NCI-H1092 (cell line): ENCODE measurements at regions not wholly inside any gene's neighbourhood (a gene's known extent, or its start where the extent isn't known, plus 50 kb on each side); places are given as distances from the start of the nearest gene placed in this dataset.
"Not testable (repeated sequence)": the region's sequence is repeated elsewhere in the genome, so short reads cannot be mapped to it uniquely, and the experiment has no call there.

Experiments used
- DNase-seq: peaks from one replicate; lab custom pipeline; 2025; lab: John Stamatoyannopoulos, UW

- not testable (repeated sequence) for DNase-seq
These were observed 669.7 kb upstream of the CTNND2 start for GRCh38 chr5:12573916-12574297.

GRCh38 chr5:12570688-12571087 is 666.4 kb upstream of the CTNND2 start:
- DNase-seq, result no peak

GRCh38 chr5:12566441-12566840 is 662.2 kb upstream of the CTNND2 start:
- no peak for DNase-seq

GRCh38 chr5:12557012-12557411 is 652.8 kb upstream of the CTNND2 start:
- DNase-seq, result no peak

GRCh38 chr5:12526113-12526512 is 621.9 kb upstream of the CTNND2 start:
- DNase-seq, result no peak

- no peak for DNase-seq
These were observed 617.9 kb upstream of the CTNND2 start for GRCh38 chr5:12522116-12522515.

GRCh38 chr5:12504983-12505382 is 600.7 kb upstream of the CTNND2 start:
- not testable (repeated sequence) for DNase-seq

- DNase-seq, result no peak
These were observed 583.9 kb upstream of the CTNND2 start for GRCh38 chr5:12488161-12488560.

GRCh38 chr5:12480487-12480886 is 576.2 kb upstream of the CTNND2 start:
- DNase-seq, result no peak

GRCh38 chr5:12477554-12477953 is 573.3 kb upstream of the CTNND2 start:
- DNase-seq, result no peak

GRCh38 chr5:12467799-12468198 is 563.6 kb upstream of the CTNND2 start:
- DNase-seq, result no peak

GRCh38 chr5:12460493-12461261 is 556.4 kb upstream of the CTNND2 start:
- no peak for DNase-seq

- no peak for DNase-seq
These were observed 555.1 kb upstream of the CTNND2 start for GRCh38 chr5:12459326-12459725.

- DNase-seq, result no peak
These were observed 514.8 kb upstream of the CTNND2 start for GRCh38 chr5:12419075-12419474.

- no peak for DNase-seq
These were observed 509.3 kb upstream of the CTNND2 start for GRCh38 chr5:12413585-12413984.

- DNase-seq, result no peak
These were observed 508.8 kb upstream of the CTNND2 start for GRCh38 chr5:12413075-12413474.

GRCh38 chr5:12399868-12400267 is 495.6 kb upstream of the CTNND2 start:
- no peak for DNase-seq

GRCh38 chr5:12392246-12392645 is 488.0 kb upstream of the CTNND2 start:
- DNase-seq, result no peak

- no peak for DNase-seq
These were observed 480.8 kb upstream of the CTNND2 start for GRCh38 chr5:12385095-12385494.

GRCh38 chr5:12384005-12384404 is 479.8 kb upstream of the CTNND2 start:
- no peak for DNase-seq

- DNase-seq, result no peak
These were observed 463.7 kb upstream of the CTNND2 start for GRCh38 chr5:12367973-12368372.

GRCh38 chr5:12360218-12360617 is 456.0 kb upstream of the CTNND2 start:
- DNase-seq, result no peak

- no peak for DNase-seq
These were observed 454.3 kb upstream of the CTNND2 start for GRCh38 chr5:12358371-12359090.

- no peak for DNase-seq
These were observed 453.4 kb upstream of the CTNND2 start for GRCh38 chr5:12357626-12358025.
